Mucosa of gallbladder (tissue), 1 donor: ENCODE measurements at regions not wholly inside any gene's neighbourhood (a gene's known extent, or its start where the extent isn't known, plus 50 kb on each side); places are given as distances from the start of the nearest gene placed in this dataset.

Experiments used
- DNase-seq: peaks from one replicate; pipeline ENCODE4 v3.0.0-alpha.2; 2020; ENCODE audit warnings: low spot score
- donor health status: DM: no; HTN: no; CAD: no.

DNA sequence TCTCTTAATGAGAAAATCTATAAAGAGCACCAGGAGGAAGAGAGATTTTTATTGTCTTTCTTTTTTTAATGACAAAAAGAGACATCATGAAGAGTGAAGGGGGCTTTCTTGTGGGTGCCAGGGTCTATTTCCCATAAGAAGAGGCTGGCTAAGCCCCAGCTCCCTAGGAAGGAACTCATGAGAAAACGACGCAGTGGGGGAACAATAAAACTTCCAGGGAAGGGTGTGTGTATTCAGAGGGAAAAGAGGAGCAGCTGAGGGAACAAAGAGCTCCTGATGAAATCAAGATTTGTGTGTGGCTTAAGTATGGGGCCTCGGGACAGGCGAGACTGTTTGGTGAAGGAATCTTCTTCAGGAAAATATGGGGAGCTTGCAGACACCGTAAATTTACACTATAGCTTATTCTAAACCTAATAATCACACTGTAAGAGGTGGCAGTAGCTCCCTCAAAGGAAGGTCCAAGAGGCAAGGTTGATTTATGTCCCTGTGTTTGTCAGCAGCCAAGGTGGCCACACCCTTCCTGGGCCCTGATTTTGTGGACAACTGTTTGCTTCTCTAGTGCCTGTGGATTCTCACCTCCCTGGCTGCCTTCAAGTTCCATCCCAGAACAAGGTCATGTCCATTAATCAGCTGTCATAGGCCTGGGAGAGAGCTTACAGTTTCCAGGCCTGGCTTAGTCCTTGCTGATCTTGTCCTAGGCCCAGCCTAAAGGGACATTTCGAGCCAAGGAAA is 615.7 kb downstream of the INSC start:
- no peak for DNase-seq

DNA sequence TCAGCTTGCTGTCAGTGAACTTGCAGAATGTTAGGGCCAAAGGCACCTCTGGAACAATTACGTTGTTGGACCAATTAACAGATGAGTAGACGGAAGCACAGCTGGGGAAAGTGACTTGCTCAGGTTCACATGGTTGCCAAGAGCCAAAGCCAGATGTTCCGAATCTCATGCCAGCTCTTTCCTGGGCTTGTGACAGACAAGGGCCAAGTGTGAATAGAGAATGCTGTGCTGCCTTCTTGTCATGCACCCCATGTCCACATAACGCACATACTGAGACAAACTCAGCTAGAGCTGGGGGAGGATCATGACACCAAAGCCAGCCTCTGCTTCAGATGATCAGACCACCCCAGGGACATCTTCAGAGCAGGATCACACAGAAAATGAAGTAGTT is 616.3 kb downstream of the INSC start:
- DNase-seq, result no peak

DNA sequence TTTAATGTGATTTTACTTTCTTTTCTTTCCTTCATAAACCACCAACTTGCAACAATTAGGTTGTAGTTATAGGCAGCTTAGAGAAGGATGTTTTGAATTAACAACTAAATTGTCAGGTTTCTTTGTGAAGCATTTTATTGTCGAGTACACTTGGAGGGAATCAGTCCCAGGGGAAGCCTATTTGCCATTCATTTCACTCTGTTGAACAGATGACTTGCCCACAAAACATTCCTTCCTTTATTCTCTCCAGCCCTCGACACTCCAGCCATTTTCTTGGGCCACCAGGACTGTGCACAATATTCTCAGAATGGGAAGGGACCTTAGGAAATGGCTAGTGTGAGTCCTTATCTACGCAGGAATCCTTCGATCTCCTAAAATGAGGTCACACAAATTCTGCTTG is 620.6 kb downstream of the SOX6 start:
- DNase-seq, result no peak

- no peak for DNase-seq
These were observed 619.0 kb downstream of the SOX6 start for GRCh38 chr11:15737320-15737719.

DNA sequence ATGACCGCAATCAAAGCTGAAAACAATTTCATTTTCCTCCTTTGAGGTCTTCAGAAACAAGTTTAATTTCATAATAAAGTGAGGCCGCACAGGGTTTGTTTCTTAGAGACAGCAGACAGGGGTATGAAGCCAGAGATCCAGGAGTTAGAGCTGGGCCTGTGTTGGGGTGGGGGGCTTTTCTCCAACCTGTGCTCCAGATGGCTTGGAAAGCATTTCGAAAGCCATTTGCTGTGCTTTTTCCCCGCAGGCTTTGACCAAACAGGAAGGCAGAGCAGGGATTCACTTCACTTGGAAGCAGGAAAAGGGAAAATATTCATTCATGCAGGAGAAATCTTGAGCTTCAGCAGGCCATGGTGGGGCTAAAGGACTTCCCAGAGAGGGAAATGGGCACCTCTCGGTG is 617.4 kb downstream of the SOX6 start:
- no peak for DNase-seq

DNA sequence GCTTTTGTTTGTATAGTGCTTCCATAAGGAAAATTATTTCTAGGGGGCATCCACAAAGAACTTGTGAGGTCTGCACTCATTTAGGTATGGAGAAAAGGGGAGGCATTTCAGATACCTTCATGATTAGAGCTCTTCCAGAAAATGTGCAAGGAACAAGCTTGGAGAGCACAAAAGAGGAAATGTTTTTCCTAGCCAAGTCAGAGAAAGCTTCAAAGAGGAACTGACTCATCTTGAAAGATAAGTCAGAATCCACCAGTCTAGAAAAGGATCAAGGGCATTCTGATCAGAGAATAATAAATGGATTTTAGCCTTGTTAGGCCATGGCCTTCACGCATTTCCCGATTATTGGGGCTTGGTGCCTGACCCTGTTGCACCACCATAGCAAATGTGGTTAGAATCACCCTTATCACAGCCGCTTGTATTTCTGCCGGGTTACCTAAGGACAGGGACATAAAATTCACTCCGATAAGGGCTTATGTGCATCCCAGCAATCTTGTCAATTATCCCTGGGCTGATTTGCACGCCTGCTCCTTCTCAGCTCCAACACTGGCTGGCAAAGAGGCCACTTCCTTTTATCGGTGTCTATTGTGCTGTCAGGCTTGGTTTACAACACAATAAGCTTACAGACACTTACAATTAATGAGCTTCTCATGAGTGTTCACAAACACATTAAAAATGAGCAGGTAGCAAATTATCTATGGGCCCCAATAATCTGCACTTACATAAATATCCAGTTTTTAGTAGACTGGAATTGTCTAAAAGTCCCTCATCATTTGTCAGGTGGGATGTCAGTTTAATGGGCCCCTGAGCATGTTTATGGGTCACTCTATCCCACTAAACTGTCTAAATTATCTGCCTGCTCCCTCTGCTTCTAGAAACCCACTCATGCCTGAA is 613.5 kb downstream of the SOX6 start:
- no peak for DNase-seq

GRCh38 chr11:15744693-15745092 is 611.7 kb downstream of the SOX6 start:
- DNase-seq, result no peak

DNA sequence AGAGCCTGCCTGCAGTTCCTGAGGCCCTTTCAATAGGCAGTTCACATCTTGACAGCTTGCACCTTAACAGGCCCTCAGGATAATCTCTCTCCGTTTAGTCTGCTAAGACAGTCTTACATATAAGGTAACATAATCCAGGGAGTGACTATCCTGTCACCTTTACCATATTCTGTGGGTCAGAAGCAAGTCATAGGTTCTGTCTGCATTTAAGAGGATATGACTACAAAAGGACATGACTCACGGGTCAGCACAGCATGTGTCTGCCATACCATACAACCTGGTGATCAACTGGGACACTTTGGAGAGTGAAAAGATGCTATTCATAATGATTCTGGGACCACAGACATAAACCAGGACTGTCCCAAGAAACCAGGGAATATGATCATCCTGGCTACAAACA is 611.1 kb downstream of the SOX6 start:
- no peak for DNase-seq

GRCh38 chr11:15747671-15748070 is 608.7 kb downstream of the SOX6 start:
- no peak for DNase-seq

DNA sequence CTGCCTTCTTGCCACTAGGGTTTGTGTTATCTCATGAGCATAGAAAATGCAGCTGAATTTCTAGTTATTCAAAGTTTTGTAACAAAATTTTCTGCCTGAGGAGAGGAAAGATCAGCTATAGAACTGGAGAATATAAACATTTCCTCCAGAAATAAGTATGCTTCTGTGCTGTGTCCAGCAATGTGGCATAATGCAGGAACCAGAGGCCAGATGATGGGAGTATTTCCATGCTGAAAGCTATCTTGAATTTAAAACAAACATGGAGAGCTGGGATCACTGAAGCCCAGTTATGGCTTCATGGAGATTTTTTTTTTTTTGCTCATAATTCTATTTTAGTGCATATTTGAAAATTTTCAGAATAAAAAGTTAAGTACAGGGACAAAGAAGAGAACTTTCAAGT is 608.2 kb downstream of the SOX6 start:
- no peak for DNase-seq

GRCh38 chr11:15748741-15749140 is 607.6 kb downstream of the SOX6 start:
- no peak for DNase-seq

GRCh38 chr11:15750535-15751308 is 605.6 kb downstream of the SOX6 start:
- DNase-seq, result no peak

DNA sequence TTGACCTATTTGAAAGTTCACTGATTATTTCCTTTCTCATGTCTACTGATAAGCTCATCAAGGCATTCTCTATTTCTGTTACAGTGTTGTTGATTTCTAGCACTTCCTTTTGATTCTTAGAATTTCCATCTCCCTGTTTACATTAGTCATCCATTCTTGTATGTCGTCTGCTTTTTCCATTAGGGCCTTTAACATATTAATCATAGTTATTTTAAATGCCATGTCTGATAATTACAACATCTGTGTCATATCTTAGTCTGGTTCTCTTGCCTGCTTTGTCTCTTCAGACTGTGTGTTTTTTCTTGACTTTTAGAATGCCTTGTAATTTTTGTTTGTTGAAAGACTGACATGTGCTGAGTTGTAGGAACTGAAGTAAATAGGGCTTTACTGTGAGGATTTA is 602.1 kb downstream of the SOX6 start:
- no peak for DNase-seq

- no peak for DNase-seq
These were observed 599.2 kb downstream of the SOX6 start for GRCh38 chr11:15757048-15757698.

- no peak for DNase-seq
These were observed 597.4 kb downstream of the SOX6 start for GRCh38 chr11:15758857-15759465.

DNA sequence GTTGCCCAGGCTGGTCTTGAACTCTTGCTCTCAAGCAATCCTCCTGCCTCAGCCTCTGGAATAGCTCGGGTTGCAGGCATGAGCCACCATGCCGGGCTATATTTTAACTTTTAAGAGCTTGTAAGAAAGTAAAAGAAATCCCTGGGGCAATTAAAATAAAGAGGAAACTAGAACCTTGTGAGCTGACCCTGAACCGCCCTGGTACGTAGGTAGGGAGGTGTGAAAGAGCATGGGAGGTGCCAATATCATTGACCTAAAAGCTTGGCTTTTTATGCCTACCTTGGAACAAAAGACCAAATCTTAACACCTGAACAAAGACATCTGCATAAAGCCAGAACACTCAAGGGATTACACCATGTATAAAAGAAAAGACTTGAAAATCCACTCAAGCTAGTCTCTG is 595.1 kb downstream of the SOX6 start:
- DNase-seq, result no peak

DNA sequence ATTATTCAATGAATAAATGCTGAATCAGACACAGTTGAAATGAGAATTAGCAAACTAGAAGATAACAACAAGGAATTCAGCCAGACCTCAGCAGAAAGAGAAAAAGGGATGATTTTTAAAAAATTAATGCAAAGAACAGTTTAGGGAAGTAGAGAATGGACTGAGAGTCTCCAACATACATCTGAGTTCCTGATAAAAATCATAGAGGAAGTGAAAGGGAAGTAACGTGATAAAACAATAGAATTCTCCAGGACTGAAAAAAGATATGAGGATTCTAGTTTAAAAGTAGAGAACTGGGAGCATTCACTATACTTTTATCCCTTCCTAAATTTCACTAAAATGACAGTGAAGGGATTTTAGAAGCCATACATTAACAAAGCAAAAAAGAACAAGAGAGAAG is 592.0 kb downstream of the SOX6 start:
- no peak for DNase-seq

DNA sequence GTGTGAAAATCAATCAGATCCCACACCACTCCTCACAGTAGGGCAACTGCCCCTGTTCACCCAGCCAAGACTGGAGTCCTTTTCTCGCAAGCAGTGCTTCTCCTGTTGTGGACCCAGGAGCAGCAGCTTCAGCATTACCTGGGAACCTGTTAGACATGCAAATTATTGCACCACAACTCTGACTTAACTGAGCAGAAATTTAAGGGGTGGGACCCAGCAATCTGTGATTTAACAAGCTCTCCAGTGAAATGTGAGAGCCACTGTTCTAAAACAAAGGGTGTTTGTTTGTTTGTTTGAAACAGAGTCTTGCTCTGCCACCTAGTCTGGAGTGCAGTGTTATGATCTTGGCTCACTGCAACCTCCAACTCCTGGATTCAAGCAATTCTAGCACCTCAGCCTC is 591.4 kb downstream of the SOX6 start:
- no peak for DNase-seq

DNA sequence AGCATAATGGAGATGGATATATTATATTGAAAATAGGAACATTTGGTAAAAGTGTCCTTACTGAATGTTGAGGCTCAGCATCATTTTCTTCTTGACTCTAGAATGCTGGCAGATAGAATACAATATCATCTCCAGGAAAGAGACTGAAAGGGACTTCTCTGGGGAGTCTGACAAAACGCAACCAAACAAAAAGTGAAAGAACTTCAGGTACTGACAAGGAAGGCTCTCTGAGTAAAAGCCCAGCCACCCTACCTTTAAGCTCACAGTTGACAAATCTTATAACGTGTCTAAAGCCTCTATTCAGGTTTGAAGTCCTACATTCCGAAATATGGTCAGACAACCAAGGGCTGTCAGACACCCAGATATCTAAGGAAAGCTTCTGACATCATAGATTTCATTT is 590.8 kb downstream of the SOX6 start:
- no peak for DNase-seq

DNA sequence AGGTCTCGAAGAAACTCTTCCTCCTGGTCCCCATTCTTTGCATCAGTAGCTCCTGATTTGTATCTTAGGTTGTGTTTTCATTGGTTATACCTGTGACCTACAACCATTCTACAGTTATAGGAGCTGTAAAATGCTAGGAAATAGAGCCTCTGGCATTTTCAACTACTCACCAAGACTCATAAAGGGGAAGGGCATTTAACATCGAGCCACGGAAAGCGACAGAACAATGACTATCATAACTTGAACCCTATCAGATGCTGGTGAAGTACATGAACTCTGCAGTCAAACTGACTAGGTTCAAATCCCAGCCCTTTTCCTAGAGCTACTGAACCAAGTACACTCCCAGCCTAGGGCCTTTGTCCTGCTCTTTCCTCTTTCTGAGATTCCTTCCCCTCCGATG is 588.0 kb downstream of the SOX6 start:
- no peak for DNase-seq

GRCh38 chr11:15769203-15769602 is 587.1 kb downstream of the SOX6 start:
- peak; percentile 46 for DNase-seq
